ENCODE measurements at regions not wholly inside any gene's neighbourhood (a gene's known extent, or its start where the extent isn't known, plus 50 kb on each side); places are given as distances from the start of the nearest gene placed in this dataset.
"Not testable (repeated sequence)": the region's sequence is repeated elsewhere in the genome, so short reads cannot be mapped to it uniquely, and the experiment has no call there.

DNA sequence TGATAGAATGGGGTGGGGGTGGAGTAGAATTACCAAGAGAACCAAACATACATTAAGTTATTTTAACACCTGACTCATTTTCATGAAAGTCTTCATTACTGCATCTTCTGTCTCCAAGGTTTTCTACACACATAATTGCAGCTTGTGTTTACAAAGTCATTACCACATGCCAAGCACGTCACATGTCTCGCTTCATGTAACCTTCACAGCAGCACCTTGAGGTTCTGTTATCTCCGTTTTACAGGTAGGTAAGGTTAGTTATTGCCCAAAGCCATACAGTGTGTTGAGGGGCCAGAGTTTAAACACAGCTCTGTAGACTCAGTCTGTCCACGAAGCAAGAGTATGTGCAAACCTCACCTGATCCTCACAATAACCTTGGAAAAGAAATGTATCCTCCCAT is 64.3 kb upstream of the RBM19 start:
- 77 to 86% methylated on average over 4 of the region's 4 CpGs for whole genome bisulfite sequencing, 2 donors
- intact Hi-C loops (cut with DNase I) = no loop called here
- Histone ChIP-seq H3K9me3 (peaks cover 0 to 15% (median 0%) of the 10 kb centered on the region in 11 donors), H3K27ac (no peak overlapping the region), H3K4me3 (no peak overlapping the region), H3K4me1 (peaks cover 0 to 7% (median 0%) of the 10 kb centered on the region in 9 donors), H3K27me3 (peaks cover 0 to 29% (median 0%) of the 10 kb centered on the region in 7 donors), H3K36me3 (no peaks in the 10 kb centered on the region)
- DNase-seq (no peak), ATAC-seq (no peak)
- no peak for TF ChIP-seq CTCF (IDR thresholded peaks at IDR 0.05)

- no peak for ATAC-seq
- no peak overlapping the region for H3K4me3 ChIP-seq
- no peak overlapping the region for H3K27ac ChIP-seq
- peaks cover 0 to 21% (median 0%) of the 10 kb centered on the region in 7 donors for H3K27me3 ChIP-seq
- intact Hi-C loops (cut with DNase I) = no loop called here
- no peak for DNase-seq
- peaks cover 0 to 15% (median 0%) of the 10 kb centered on the region in 11 donors for H3K9me3 ChIP-seq
- WGBS, 2 donors = 84 to 85% methylated on average over 4 of the region's 4 CpGs
- TF ChIP-seq CTCF (IDR thresholded peaks at IDR 0.05) = no peak
- peaks cover 0 to 10% (median 0%) of the 10 kb centered on the region in 9 donors for H3K4me1 ChIP-seq
- H3K36me3 ChIP-seq = no peaks in the 10 kb centered on the region
These were observed 60.7 kb upstream of the RBM19 start for GRCh38 chr12:114026805-114027204.

GRCh38 chr12:114025935-114026334 is 59.8 kb upstream of the RBM19 start:
- intact Hi-C loops (cut with DNase I) = no loop called here
- Histone ChIP-seq H3K36me3 (no peaks in the 10 kb centered on the region), H3K4me1 (peaks cover 0 to 10% (median 0%) of the 10 kb centered on the region in 9 donors), H3K27ac (no peak overlapping the region), H3K4me3 (no peak overlapping the region), H3K27me3 (peaks cover 0 to 21% (median 2%) of the 10 kb centered on the region in 7 donors), H3K9me3 (peaks cover 0 to 15% (median 0%) of the 10 kb centered on the region in 11 donors)
- TF ChIP-seq CTCF (IDR thresholded peaks at IDR 0.05) = no peak
- whole genome bisulfite sequencing, 2 donors = 11 to 13% methylated on average over 3 of the region's 3 CpGs
- ATAC-seq (peak; percentile 56 to 97 (median 88)), DNase-seq (peak; percentile 32 to 47)

- DNase-seq; H3K36me3 ChIP-seq; H3K4me3 ChIP-seq; H3K9me3 ChIP-seq; ATAC-seq; intact Hi-C loops (cut with DNase I); H3K27ac ChIP-seq: not testable (repeated sequence)
- WGBS, 2 donors = 84 to 90% methylated on average over 5 of the region's 5 CpGs
- peaks cover 0 to 23% (median 14%) of the 10 kb centered on the region in 7 donors for H3K27me3 ChIP-seq
- H3K4me1 ChIP-seq = peaks cover 0 to 10% (median 0%) of the 10 kb centered on the region in 9 donors
These were observed 56.0 kb upstream of the RBM19 start for GRCh38 chr12:114022081-114022480.

- no peak for ATAC-seq
- DNase-seq = no peak
- intact Hi-C loops (cut with DNase I) = no loop called here
- no peak overlapping the region for H3K27ac ChIP-seq
- whole genome bisulfite sequencing, 2 donors = 18 to 19% methylated on average over 1 of the region's 1 CpG
- H3K9me3 ChIP-seq = no peaks in the 10 kb centered on the region
- H3K4me1 ChIP-seq = no peaks in the 10 kb centered on the region
- peaks cover 0 to 43% (median 22%) of the 10 kb centered on the region in 7 donors for H3K27me3 ChIP-seq
- no peak for TF ChIP-seq CTCF (IDR thresholded peaks at IDR 0.05)
- H3K4me3 ChIP-seq = no peak overlapping the region
- no peaks in the 10 kb centered on the region for H3K36me3 ChIP-seq
These were observed 52.5 kb upstream of the RBM19 start for GRCh38 chr12:114018669-114019068.
